Lower lobe of right lung (tissue), 2 donors: ENCODE measurements at regions not wholly inside any gene's neighbourhood (a gene's known extent, or its start where the extent isn't known, plus 50 kb on each side); places are given as distances from the start of the nearest gene placed in this dataset.

Experiments used
- ATAC-seq, 2 donors: fragments of 200-7000 bp; cut with Tn5 transposase; one replicate each; pipeline ENCODE4 v1.9.1; 2020 to 2022; ENCODE audit warnings: mild to moderate bottlenecking in 2 of 2, moderate library complexity in 2 of 2
- DNase-seq: peaks from one replicate; pipeline ENCODE4 v3.0.0-alpha.2; 2020
- H3K27ac ChIP-seq: fragments of 200-600 bp; one replicate; pipeline ENCODE4 v1.8.0; 2022
- H3K27me3 ChIP-seq: fragments of 200-600 bp; one replicate; pipeline ENCODE4 v1.8.0; 2022; ENCODE audit warnings: low read depth
- H3K36me3 ChIP-seq: fragments of 200-600 bp; one replicate; pipeline ENCODE4 v1.8.0; 2022; ENCODE audit warnings: mild to moderate bottlenecking
- H3K4me1 ChIP-seq: fragments of 200-600 bp; one replicate; pipeline ENCODE4 v1.8.0; 2022
- H3K4me3 ChIP-seq: fragments of 200-600 bp; one replicate; pipeline ENCODE4 v1.8.0; 2022; ENCODE audit warnings: mild to moderate bottlenecking
- H3K9me3 ChIP-seq: fragments of 200-600 bp; one replicate; pipeline ENCODE4 v1.8.0; 2022
- CTCF ChIP-seq: fragments of 200-600 bp; IDR thresholded peaks from one replicate; pipeline ENCODE4 v1.8.0; 2022; ENCODE audit warnings: antibody characterized with exemption, mild to moderate bottlenecking
- intact Hi-C: fragments of 100-400 bp; cut with DNase I; formaldehyde crosslinking; loops from one replicate; pipeline ENCODE4 v1.11.0; 2022
- donor health status: DM: no; HTN: yes; CAD: no; lungs with severe emphysema.

- no peak for DNase-seq
- TF ChIP-seq CTCF = no peak
- no peak overlapping the region for H3K4me3 ChIP-seq
- H3K27me3 ChIP-seq = no peaks in the 10 kb centered on the region
- intact Hi-C loops = no loop called here
- no peaks in the 10 kb centered on the region for H3K36me3 ChIP-seq
- no peak for ATAC-seq
- H3K9me3 ChIP-seq = no peaks in the 10 kb centered on the region
- H3K27ac ChIP-seq = no peak overlapping the region
- H3K4me1 ChIP-seq = no peaks in the 10 kb centered on the region
Measured at GRCh38 chr11:92854162-92854561, 115.3 kb upstream of the MTNR1B start.

GRCh38 chr11:92854952-92855351 lies 114.5 kb upstream of the MTNR1B start:
- Histone ChIP-seq H3K36me3 (no peaks in the 10 kb centered on the region), H3K27ac (no peak overlapping the region), H3K4me1 (no peaks in the 10 kb centered on the region), H3K9me3 (no peaks in the 10 kb centered on the region), H3K27me3 (no peaks in the 10 kb centered on the region), H3K4me3 (no peak overlapping the region)
- TF ChIP-seq CTCF = no peak
- intact Hi-C loops = no loop called here
- ATAC-seq = no peak
- no peak for DNase-seq

GRCh38 chr11:92855607-92856405 lies 113.6 kb upstream of the MTNR1B start:
- no peaks in the 10 kb centered on the region for H3K36me3 ChIP-seq
- no peaks in the 10 kb centered on the region for H3K4me1 ChIP-seq
- no peaks in the 10 kb centered on the region for H3K27me3 ChIP-seq
- TF ChIP-seq CTCF = no peak
- DNase-seq = no peak
- intact Hi-C loops = no loop called here
- no peak overlapping the region for H3K4me3 ChIP-seq
- no peak overlapping the region for H3K27ac ChIP-seq
- H3K9me3 ChIP-seq = no peaks in the 10 kb centered on the region
- no peak for ATAC-seq

- Histone ChIP-seq H3K4me1 (no peaks in the 10 kb centered on the region), H3K9me3 (no peaks in the 10 kb centered on the region), H3K27me3 (no peaks in the 10 kb centered on the region), H3K4me3 (no peak overlapping the region), H3K27ac (no peak overlapping the region), H3K36me3 (no peaks in the 10 kb centered on the region)
- no peak for DNase-seq
- TF ChIP-seq CTCF = no peak
- no peak for ATAC-seq
- intact Hi-C loops = no loop called here
Measured at GRCh38 chr11:92857407-92857806, 112.0 kb upstream of the MTNR1B start.

GRCh38 chr11:92859156-92859690 lies 110.2 kb upstream of the MTNR1B start:
- Histone ChIP-seq H3K27ac (no peak overlapping the region), H3K36me3 (no peaks in the 10 kb centered on the region), H3K4me1 (no peaks in the 10 kb centered on the region), H3K4me3 (no peak overlapping the region), H3K27me3 (no peaks in the 10 kb centered on the region), H3K9me3 (no peaks in the 10 kb centered on the region)
- no peak for TF ChIP-seq CTCF
- DNase-seq (no peak), ATAC-seq (no peak)
- intact Hi-C loops = no loop called here
